NCI-H524 treated with DMSO at 0.1 percent for 48 hours (cell line): ENCODE measurements at regions not wholly inside any gene's neighbourhood (a gene's known extent, or its start where the extent isn't known, plus 50 kb on each side); places are given as distances from the start of the nearest gene placed in this dataset.

Experiments
- DNase-seq: peaks from one replicate; lab custom pipeline; 2025; lab: John Stamatoyannopoulos, UW

DNA sequence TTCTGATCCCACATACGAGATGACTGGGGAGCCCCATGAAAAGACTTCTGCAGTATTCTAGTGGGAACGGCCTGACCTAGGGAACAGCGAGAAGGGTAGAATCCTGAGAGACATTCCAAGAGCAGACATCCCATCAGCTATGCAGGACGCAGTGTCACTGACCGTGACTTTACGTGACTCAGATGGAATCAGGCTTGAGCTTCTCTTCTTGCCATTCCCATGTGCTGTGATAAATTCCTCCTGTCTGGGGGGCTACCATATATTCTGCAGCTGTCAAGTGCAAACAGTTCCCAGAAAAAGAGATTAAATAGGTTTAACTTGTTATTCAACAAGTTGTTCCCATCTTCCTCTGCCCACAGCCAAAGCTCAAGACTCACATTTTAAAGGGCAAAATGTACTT lies 73.1 kb upstream of the PDE1C start:
- DNase-seq, result no peak

DNA sequence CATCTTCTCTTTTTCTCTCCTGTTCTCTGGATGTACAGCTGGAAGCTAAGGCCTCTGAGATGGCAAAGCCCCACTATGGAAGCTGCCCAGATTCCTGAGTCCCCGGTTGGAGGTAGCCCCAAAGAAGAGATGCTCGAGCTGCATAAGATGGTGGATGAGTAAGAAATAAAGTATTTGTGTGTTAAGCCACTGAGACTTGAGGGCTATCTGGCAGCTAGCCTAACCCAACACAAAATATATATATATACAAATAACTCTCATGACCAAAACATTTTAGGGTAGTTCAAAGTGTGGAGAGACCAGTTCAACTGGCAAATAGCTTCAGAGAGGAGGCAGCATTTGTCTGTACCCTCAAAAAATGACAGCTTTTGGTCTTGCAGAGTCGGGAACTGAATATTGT lies 72.4 kb upstream of the PDE1C start:
- no peak for DNase-seq

DNA sequence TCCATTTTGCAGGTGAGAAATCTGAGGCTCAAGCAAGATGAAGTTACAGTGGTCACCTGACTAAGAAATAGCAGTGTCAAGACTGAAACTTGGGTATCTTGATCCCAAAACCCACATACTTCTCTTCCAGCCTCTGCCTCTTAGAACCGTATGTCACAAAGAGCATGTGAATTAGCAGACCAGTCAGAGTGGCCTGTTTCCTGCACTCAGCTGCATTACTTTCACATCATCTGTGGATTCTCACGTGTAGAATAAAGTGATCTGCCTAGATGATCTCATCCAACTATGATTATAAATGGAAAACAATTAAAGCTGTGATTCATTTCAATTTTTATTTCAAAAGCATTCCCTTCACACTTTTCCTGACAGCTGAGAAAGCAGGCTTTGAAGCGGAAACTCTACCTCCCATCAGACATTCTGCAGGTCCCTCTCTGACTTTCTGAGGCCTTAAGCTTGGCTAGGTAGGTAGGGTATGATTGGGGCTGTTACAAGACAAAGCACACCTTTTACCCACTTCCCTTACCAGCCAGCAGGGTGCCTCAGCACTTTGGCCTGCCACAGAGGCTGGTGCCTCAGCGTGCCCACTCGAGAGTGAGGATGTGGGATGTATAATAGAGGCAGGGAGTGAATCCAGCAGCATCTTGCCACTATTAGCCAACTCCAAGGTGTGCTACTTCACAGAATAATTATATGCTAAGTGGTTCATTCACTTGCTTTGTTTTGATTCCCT lies 70.2 kb upstream of the PDE1C start:
- no peak for DNase-seq

GRCh38 chr7:32137059-32137458 lies 66.9 kb upstream of the PDE1C start:
- no peak for DNase-seq

GRCh38 chr7:32131091-32131490 lies 60.9 kb upstream of the PDE1C start:
- DNase-seq, result no peak

DNA sequence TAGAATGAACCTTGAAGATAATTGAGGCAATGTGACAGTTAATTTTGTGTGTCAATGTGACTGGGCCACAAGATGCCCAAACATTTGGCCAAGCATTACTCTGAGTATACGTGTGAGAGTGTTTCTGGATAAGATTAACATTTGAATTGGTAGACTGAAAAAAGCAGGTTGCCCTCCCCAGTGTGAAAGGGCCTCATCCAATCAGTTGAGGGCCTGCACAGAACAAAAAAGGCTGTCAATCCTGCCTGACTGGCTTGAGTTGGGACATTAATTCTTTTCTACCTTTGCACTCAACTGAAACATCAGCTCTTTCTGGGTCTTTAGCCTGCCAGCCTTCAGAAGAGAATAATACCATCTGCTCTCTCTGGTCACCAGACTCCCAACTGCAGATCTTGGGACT lies 56.6 kb upstream of the PDE1C start:
- DNase-seq, result no peak
